ENCODE measurements at regions not wholly inside any gene's neighbourhood (a gene's known extent, or its start where the extent isn't known, plus 50 kb on each side); places are given as distances from the start of the nearest gene placed in this dataset.
"Not testable (repeated sequence)": the region's sequence is repeated elsewhere in the genome, so short reads cannot be mapped to it uniquely, and the experiment has no call there.

DNA sequence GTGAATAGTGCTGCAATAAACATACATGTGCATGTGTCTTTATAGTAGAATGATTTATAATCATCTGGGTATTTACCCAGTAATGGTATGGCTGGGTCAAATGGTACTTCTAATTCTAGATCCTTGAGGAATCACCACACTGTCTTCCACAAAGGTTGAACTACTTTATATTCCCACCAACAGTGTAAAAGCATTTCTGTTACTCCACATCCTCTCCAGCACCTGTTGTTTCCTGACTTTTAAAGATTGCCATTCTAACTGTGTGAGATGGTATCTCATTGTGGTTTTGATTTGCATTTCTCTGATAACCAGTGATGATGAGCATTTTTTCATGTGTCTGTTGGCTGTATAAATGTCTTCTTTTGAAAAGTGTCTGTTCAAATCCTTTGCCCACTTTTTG is 215.5 kb downstream of the LRIG3 start:
- TF ChIP-seq, protein P1, sequence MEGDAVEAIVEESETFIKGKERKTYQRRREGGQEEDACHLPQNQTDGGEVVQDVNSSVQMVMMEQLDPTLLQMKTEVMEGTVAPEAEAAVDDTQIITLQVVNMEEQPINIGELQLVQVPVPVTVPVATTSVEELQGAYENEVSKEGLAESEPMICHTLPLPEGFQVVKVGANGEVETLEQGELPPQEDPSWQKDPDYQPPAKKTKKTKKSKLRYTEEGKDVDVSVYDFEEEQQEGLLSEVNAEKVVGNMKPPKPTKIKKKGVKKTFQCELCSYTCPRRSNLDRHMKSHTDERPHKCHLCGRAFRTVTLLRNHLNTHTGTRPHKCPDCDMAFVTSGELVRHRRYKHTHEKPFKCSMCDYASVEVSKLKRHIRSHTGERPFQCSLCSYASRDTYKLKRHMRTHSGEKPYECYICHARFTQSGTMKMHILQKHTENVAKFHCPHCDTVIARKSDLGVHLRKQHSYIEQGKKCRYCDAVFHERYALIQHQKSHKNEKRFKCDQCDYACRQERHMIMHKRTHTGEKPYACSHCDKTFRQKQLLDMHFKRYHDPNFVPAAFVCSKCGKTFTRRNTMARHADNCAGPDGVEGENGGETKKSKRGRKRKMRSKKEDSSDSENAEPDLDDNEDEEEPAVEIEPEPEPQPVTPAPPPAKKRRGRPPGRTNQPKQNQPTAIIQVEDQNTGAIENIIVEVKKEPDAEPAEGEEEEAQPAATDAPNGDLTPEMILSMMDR (IDR thresholded peaks at IDR 0.05): not testable (repeated sequence)
- TF ChIP-seq POLR2A (IDR thresholded peaks at IDR 0.05): not testable (repeated sequence)

All from esophagus squamous epithelium (tissue), 4 donors.